Liver (tissue), 3 donors: ENCODE measurements at regions not wholly inside any gene's neighbourhood (a gene's known extent, or its start where the extent isn't known, plus 50 kb on each side); places are given as distances from the start of the nearest gene placed in this dataset.

Experiments used
- ATF3 ChIP-seq: IDR thresholded peaks from 2 replicates; pipeline ENCODE4 v1.6.1; 2016; ENCODE audit warnings: antibody characterized with exemption
- CTCF ChIP-seq: fragments of 150-350 bp; IDR thresholded peaks from 2 replicates; pipeline ENCODE4 v1.5.1; 2017; ENCODE audit warnings: improper control_type of control experiment, low read depth, low read length; ENCODE audit not compliant: missing input control
- MAX ChIP-seq: IDR thresholded peaks from 2 replicates; pipeline ENCODE4 v1.6.1; 2016; ENCODE audit warnings: antibody characterized with exemption
- NR2F2 ChIP-seq: IDR thresholded peaks from 2 replicates; pipeline ENCODE4 v1.6.1; 2016; ENCODE audit warnings: antibody characterized with exemption
- REST ChIP-seq: IDR thresholded peaks from 2 replicates; pipeline ENCODE4 v1.6.1; 2016; ENCODE audit warnings: antibody characterized with exemption, mild to moderate bottlenecking
- TAF1 ChIP-seq: conservative IDR thresholded peaks from 2 replicates; pipeline ENCODE4 v1.6.1; 2016; ENCODE audit warnings: antibody characterized with exemption, mild to moderate bottlenecking
- YY1 ChIP-seq: IDR thresholded peaks from 2 replicates; pipeline ENCODE4 v1.6.1; 2016; ENCODE audit warnings: antibody characterized with exemption, mild to moderate bottlenecking
- ZBTB33 ChIP-seq: IDR thresholded peaks from 2 replicates; pipeline ENCODE4 v1.6.1; 2016; ENCODE audit warnings: antibody characterized with exemption
- donor health status: healthy.
- donor health status: healthy.

GRCh38 chr4:141909541-141909940, 273.2 kb downstream of the IL15 start:
- TF ChIP-seq CTCF, result no peak
- TF ChIP-seq ZBTB33, result no peak
- no peak for TF ChIP-seq REST
- TF ChIP-seq MAX, result no peak
- TF ChIP-seq YY1, result no peak
- no peak for TF ChIP-seq NR2F2
- TF ChIP-seq TAF1, result no peak
- no peak for TF ChIP-seq ATF3
